Upper lobe of left lung (tissue), 6 donors: ENCODE measurements at regions not wholly inside any gene's neighbourhood (a gene's known extent, or its start where the extent isn't known, plus 50 kb on each side); places are given as distances from the start of the nearest gene placed in this dataset.

Experiments
- ATAC-seq, 2 donors: fragments of 200-7000 bp; cut with Tn5 transposase; one replicate each; pipeline ENCODE4 v1.9.1; 2022; ENCODE audit warnings: mild to moderate bottlenecking in 2 of 2, moderate library complexity in 2 of 2; ENCODE audit not compliant: low FRiP score in 2 of 2
- DNase-seq, 2 donors: peaks; one replicate each; pipeline ENCODE4 v3.0.0-alpha.2; 2019 to 2020
- H3K27ac ChIP-seq, 4 donors: fragments of 200-600 bp; sonication (generic); one replicate each; pipeline ENCODE4 v1.5.1; 2016 to 2019
- H3K27me3 ChIP-seq, 4 donors: fragments of 200-600 bp; sonication (generic); one replicate each; pipeline ENCODE4 v1.5.1; 2017 to 2019
- H3K36me3 ChIP-seq, 4 donors: fragments of 200-600 bp; sonication (generic); one replicate each; pipeline ENCODE4 v1.5.1; 2016 to 2019
- H3K4me1 ChIP-seq, 4 donors: fragments of 200-600 bp; sonication (generic); one replicate each; pipeline ENCODE4 v1.5.1; 2018 to 2019
- H3K4me3 ChIP-seq, 4 donors: fragments of 200-600 bp; sonication (generic); one replicate each; pipeline ENCODE4 v1.5.1; 2017 to 2019; ENCODE audit warnings: mild to moderate bottlenecking in 2 of 4, moderate library complexity in 1 of 4
- H3K9me3 ChIP-seq, 4 donors: fragments of 200-600 bp; sonication (generic); one replicate each; pipeline ENCODE4 v1.5.1; 2018 to 2019
- EP300 ChIP-seq, 4 donors: sonication (generic); formaldehyde crosslinking; IDR thresholded peaks; one replicate each; pipeline ENCODE4 v1.5.1; 2017; ENCODE audit warnings: antibody characterized with exemption in 4 of 4, control low read depth in 2 of 4
- POLR2A ChIP-seq, 4 donors: fragments of 450-650 bp; IDR thresholded peaks; one replicate each; pipeline ENCODE4 v1.5.1; 2016 to 2017; ENCODE audit warnings: antibody characterized with exemption in 4 of 4, mild to moderate bottlenecking in 2 of 4
- POLR2AphosphoS5 ChIP-seq, 2 donors: sonication (generic); formaldehyde crosslinking; IDR thresholded peaks; one replicate each; pipeline ENCODE4 v1.5.1; 2017; ENCODE audit warnings: antibody characterized with exemption in 2 of 2
- WGBS, 2 donors: methylation state at CpG; one replicate each; pipeline ENCODE4 v1.1.5; 2017 to 2018; 5-methylcytosine and 5-hydroxymethylcytosine counted together
- TF ChIP-seq, protein P1 (sequence below), 6 experiments: fragments of 450-650 bp in 4 of 6; fragments of 200-600 bp in 2 of 6; sonication (generic) in 2 of 6; IDR thresholded peaks; one replicate each; pipeline ENCODE4 v1.5.1; 2016 to 2019; ENCODE audit warnings: antibody characterized with exemption in 6 of 6
- donor health status: DM: no; HTN: no; CAD: no; lungs with moderate emphysema.
- donor health status: DM: no; HTN: yes; CAD: no; lungs with severe emphysema.

DNA sequence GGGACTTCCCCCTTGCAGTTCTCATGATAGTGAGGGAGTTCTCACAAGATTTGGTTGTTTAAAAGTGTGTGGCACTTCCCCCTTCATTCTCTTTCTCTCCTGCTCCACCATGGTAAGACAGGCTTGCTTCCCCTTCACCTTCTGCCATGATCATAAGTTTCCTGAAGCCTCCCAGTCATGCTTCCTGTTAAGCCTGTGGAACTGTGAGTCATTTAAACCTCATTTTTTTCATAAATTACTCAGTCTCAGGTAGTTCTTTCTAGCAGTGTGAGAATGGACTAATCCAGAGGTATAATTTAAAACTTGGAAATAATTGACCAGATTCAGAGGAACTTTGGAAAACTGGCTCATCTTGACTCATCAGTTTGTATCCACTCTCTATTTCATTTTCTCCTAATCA lies 129.0 kb downstream of the TMEM47 start:
- H3K4me1 ChIP-seq, result no peaks in the 10 kb centered on the region
- TF ChIP-seq, protein P1, sequence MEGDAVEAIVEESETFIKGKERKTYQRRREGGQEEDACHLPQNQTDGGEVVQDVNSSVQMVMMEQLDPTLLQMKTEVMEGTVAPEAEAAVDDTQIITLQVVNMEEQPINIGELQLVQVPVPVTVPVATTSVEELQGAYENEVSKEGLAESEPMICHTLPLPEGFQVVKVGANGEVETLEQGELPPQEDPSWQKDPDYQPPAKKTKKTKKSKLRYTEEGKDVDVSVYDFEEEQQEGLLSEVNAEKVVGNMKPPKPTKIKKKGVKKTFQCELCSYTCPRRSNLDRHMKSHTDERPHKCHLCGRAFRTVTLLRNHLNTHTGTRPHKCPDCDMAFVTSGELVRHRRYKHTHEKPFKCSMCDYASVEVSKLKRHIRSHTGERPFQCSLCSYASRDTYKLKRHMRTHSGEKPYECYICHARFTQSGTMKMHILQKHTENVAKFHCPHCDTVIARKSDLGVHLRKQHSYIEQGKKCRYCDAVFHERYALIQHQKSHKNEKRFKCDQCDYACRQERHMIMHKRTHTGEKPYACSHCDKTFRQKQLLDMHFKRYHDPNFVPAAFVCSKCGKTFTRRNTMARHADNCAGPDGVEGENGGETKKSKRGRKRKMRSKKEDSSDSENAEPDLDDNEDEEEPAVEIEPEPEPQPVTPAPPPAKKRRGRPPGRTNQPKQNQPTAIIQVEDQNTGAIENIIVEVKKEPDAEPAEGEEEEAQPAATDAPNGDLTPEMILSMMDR (IDR thresholded peaks at IDR 0.05), result no peak
- TF ChIP-seq POLR2A (IDR thresholded peaks at IDR 0.05) (no peak), EP300 (IDR thresholded peaks at IDR 0.05) (no peak), POLR2AphosphoS5 (IDR thresholded peaks at IDR 0.05) (no peak)
- no peaks in the 10 kb centered on the region for H3K27me3 ChIP-seq
- no peak for DNase-seq
- no peak overlapping the region for H3K4me3 ChIP-seq
- H3K36me3 ChIP-seq, result no peaks in the 10 kb centered on the region
- ATAC-seq, result no peak
- no peak overlapping the region for H3K27ac ChIP-seq
- H3K9me3 ChIP-seq, result no peaks in the 10 kb centered on the region

DNA sequence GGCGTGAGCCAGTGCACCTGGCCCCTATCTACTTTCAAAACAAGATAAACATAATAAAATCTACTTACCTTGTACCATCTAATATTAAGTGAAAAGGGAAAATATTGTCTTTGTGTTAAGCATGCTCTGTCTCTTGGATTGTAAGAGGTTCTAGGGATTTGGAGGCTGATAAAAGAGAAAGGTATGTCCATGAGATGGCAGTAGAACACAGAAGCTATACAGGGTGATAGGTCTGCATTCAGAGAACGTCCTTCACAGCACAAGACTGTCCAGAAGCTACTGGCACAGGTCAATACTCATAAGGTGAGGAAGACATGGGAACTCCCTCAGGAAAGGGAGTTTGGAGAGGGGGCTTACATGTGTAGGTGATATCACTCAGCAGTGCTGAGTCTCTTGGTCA lies 135.5 kb downstream of the TMEM47 start:
- no peak for TF ChIP-seq POLR2A (IDR thresholded peaks at IDR 0.05)
- no peak for TF ChIP-seq POLR2AphosphoS5 (IDR thresholded peaks at IDR 0.05)
- TF ChIP-seq EP300 (IDR thresholded peaks at IDR 0.05), result no peak
- TF ChIP-seq, protein P1 (IDR thresholded peaks at IDR 0.05), result no peak
- ATAC-seq, result no peak
- H3K27me3 ChIP-seq, result no peaks in the 10 kb centered on the region
- no peaks in the 10 kb centered on the region for H3K4me1 ChIP-seq
- no peaks in the 10 kb centered on the region for H3K9me3 ChIP-seq
- WGBS, 2 donors, result 21 to 58% methylated on average over 2 of the region's 2 CpGs
- no peak overlapping the region for H3K4me3 ChIP-seq
- no peaks in the 10 kb centered on the region for H3K36me3 ChIP-seq
- no peak overlapping the region for H3K27ac ChIP-seq
- no peak for DNase-seq

DNA sequence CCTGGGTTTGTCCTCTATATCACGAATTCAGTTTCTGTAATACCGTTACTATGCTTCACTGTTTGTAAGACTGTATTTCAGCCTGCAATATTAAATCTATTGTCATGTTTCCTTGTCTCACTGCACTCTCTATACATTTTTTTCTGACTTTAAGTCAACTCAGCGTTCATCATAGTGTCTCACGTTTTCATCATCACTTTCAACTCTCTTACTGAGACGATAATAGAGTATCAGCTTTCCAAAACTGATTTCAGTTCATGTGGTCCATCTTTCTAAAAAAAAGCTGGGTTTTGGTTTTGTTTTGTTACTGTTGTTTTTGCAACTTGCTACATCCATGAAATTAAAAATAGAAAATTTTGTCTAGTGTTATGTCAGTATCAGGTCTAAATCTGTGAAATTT lies 147.7 kb downstream of the TMEM47 start:
- H3K9me3 ChIP-seq, result peaks cover 0 to 8% (median 0%) of the 10 kb centered on the region in 4 donors
- no peak for DNase-seq
- no peak overlapping the region for H3K4me3 ChIP-seq
- H3K27ac ChIP-seq, result no peak overlapping the region
- WGBS, 2 donors, result 75 to 84% methylated on average over 5 of the region's 5 CpGs
- no peaks in the 10 kb centered on the region for H3K27me3 ChIP-seq
- no peaks in the 10 kb centered on the region for H3K4me1 ChIP-seq
- ATAC-seq, result no peak
- TF ChIP-seq EP300 (IDR thresholded peaks at IDR 0.05) (no peak), POLR2AphosphoS5 (IDR thresholded peaks at IDR 0.05) (no peak), POLR2A (IDR thresholded peaks at IDR 0.05) (no peak)
- TF ChIP-seq, protein P1 (IDR thresholded peaks at IDR 0.05), result no peak
- no peaks in the 10 kb centered on the region for H3K36me3 ChIP-seq

DNA sequence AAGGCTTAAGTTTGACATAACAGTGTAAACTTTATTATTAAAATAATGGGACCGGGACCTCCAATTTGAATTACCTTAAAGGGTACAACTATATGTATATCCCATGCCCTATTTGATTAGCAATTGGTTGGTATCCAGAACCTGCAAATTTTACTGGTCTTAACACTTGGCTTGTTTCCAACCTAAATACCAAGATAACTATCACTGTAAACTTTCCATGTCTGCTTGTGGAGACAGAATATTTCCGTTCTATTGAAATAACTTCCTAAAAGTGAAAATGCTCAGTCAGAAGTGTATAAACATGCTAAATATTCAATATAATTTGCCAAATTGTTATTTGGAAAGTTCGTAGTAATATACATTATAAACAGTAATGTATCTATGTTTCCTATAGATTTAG lies 154.0 kb downstream of the TMEM47 start:
- Histone ChIP-seq H3K36me3 (no peaks in the 10 kb centered on the region), H3K27ac (no peak overlapping the region), H3K4me1 (no peaks in the 10 kb centered on the region), H3K27me3 (no peaks in the 10 kb centered on the region), H3K4me3 (no peak overlapping the region), H3K9me3 (peaks cover 0 to 8% (median 0%) of the 10 kb centered on the region in 4 donors)
- DNase-seq (no peak), ATAC-seq (no peak)
- TF ChIP-seq, protein P1 (IDR thresholded peaks at IDR 0.05), result no peak
- TF ChIP-seq EP300 (IDR thresholded peaks at IDR 0.05) (no peak), POLR2A (IDR thresholded peaks at IDR 0.05) (no peak), POLR2AphosphoS5 (IDR thresholded peaks at IDR 0.05) (no peak)
- 60 to 65% methylated on average over 3 of the region's 3 CpGs for WGBS, 2 donors

DNA sequence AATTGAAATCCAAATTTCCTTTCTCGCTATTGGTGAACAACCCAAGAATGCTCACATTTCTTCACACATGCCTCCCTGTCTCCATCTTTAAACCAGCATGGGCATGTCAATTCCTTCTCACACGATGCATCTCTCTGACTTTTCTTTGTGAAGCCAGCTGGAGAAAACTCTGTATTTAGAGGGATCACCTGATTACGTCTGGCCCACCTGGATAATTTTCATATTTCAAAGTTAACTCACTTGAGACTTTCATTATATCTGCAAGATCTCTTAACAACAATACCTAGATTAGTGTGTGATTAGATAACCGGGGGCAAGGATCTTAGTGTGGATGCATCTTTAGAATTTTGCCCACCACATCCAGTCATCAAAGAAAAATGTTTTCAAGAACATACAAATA lies 164.0 kb downstream of the TMEM47 start:
- no peaks in the 10 kb centered on the region for H3K4me1 ChIP-seq
- no peaks in the 10 kb centered on the region for H3K36me3 ChIP-seq
- TF ChIP-seq POLR2AphosphoS5 (IDR thresholded peaks at IDR 0.05) (no peak), EP300 (IDR thresholded peaks at IDR 0.05) (no peak), POLR2A (IDR thresholded peaks at IDR 0.05) (no peak)
- TF ChIP-seq, protein P1 (IDR thresholded peaks at IDR 0.05), result no peak
- H3K27me3 ChIP-seq, result no peaks in the 10 kb centered on the region
- H3K4me3 ChIP-seq, result no peak overlapping the region
- 82 to 100% methylated on average over 3 to 4 of the region's 4 CpGs for WGBS, 2 donors
- DNase-seq, result no peak
- H3K27ac ChIP-seq, result no peak overlapping the region
- no peak for ATAC-seq
- no peaks in the 10 kb centered on the region for H3K9me3 ChIP-seq
